ENCODE measurements at regions not wholly inside any gene's neighbourhood (a gene's known extent, or its start where the extent isn't known, plus 50 kb on each side); places are given as distances from the start of the nearest gene placed in this dataset.

- no peaks in the 10 kb centered on the region for H3K4me1 ChIP-seq (ENCODE audit: insufficient read depth, low read length, severe bottlenecking)
- no peak overlapping the region for H3K4me2 ChIP-seq (ENCODE audit: low read length)
- no peaks in the 10 kb centered on the region for H4K20me1 ChIP-seq (ENCODE audit: insufficient read depth, low read length)
- H3K9me3 ChIP-seq (ENCODE audit: low read length), result no peaks in the 10 kb centered on the region
- no peaks in the 10 kb centered on the region for H3K9me2 ChIP-seq (ENCODE audit: low read depth, low read length)
- no peaks in the 10 kb centered on the region for H3K79me2 ChIP-seq (ENCODE audit: insufficient read depth, low read length)
- no peaks in the 10 kb centered on the region for H3K36me3 ChIP-seq (ENCODE audit: insufficient read depth, low read length)
- H3F3A ChIP-seq (ENCODE audit: insufficient read depth, low read length), result no peaks in the 10 kb centered on the region
- no peak overlapping the region for H2AFZ ChIP-seq (ENCODE audit: low read length)
- TF ChIP-seq CTCF (IDR thresholded peaks at IDR 0.05; ENCODE audit: low read length), result no peak
- no peak for TF ChIP-seq EZH2 (IDR thresholded peaks at IDR 0.05; ENCODE audit: borderline replicate concordance, low read length)
- H3K27ac ChIP-seq (ENCODE audit: low read depth, low read length, poor library complexity, severe bottlenecking), result no peak overlapping the region
- H3K9ac ChIP-seq (ENCODE audit: low read length), result no peak overlapping the region
- H3K4me3 ChIP-seq (ENCODE audit: low read depth, low read length, poor library complexity, severe bottlenecking), result no peak overlapping the region
- H3K27me3 ChIP-seq (ENCODE audit: insufficient read depth, low read length), result no peaks in the 10 kb centered on the region
Measured at GRCh38 chr21:17729455-17729854, 89.7 kb downstream of the C21orf91 start.

DNA sequence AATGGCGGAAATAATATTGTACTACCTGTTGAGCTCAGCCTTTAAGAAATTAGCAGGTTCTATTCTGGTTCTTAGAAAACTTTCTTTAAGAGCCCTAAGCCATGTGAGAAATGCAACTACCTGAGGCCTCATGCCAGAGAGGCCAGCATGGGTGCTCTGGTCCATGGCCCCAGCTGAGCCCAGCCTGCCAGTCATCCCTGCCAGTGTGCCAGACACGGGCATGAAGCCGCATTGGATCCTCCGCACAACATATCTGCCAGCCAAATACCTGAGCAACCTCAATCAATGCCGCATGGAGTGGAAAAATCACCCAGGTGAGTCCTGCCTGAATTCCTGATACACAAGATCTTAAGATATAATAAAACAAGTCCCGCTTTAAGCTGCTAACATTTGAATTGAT, 91.8 kb downstream of the C21orf91 start:
- no peak overlapping the region for H3K4me3 ChIP-seq (ENCODE audit: low read depth, low read length, poor library complexity, severe bottlenecking)
- no peak overlapping the region for H3K4me2 ChIP-seq (ENCODE audit: low read length)
- no peaks in the 10 kb centered on the region for H3K9me2 ChIP-seq (ENCODE audit: low read depth, low read length)
- H3K4me1 ChIP-seq (ENCODE audit: insufficient read depth, low read length, severe bottlenecking), result no peaks in the 10 kb centered on the region
- H4K20me1 ChIP-seq (ENCODE audit: insufficient read depth, low read length), result no peaks in the 10 kb centered on the region
- no peaks in the 10 kb centered on the region for H3K9me3 ChIP-seq (ENCODE audit: low read length)
- H3F3A ChIP-seq (ENCODE audit: insufficient read depth, low read length), result no peaks in the 10 kb centered on the region
- H3K27me3 ChIP-seq (ENCODE audit: insufficient read depth, low read length), result no peaks in the 10 kb centered on the region
- H3K9ac ChIP-seq (ENCODE audit: low read length), result no peak overlapping the region
- no peak for TF ChIP-seq CTCF (IDR thresholded peaks at IDR 0.05; ENCODE audit: low read length)
- TF ChIP-seq EZH2 (IDR thresholded peaks at IDR 0.05; ENCODE audit: borderline replicate concordance, low read length), result no peak
- H2AFZ ChIP-seq (ENCODE audit: low read length), result no peak overlapping the region
- H3K36me3 ChIP-seq (ENCODE audit: insufficient read depth, low read length), result no peaks in the 10 kb centered on the region
- H3K79me2 ChIP-seq (ENCODE audit: insufficient read depth, low read length), result no peaks in the 10 kb centered on the region
- H3K27ac ChIP-seq (ENCODE audit: low read depth, low read length, poor library complexity, severe bottlenecking), result no peak overlapping the region

DNA sequence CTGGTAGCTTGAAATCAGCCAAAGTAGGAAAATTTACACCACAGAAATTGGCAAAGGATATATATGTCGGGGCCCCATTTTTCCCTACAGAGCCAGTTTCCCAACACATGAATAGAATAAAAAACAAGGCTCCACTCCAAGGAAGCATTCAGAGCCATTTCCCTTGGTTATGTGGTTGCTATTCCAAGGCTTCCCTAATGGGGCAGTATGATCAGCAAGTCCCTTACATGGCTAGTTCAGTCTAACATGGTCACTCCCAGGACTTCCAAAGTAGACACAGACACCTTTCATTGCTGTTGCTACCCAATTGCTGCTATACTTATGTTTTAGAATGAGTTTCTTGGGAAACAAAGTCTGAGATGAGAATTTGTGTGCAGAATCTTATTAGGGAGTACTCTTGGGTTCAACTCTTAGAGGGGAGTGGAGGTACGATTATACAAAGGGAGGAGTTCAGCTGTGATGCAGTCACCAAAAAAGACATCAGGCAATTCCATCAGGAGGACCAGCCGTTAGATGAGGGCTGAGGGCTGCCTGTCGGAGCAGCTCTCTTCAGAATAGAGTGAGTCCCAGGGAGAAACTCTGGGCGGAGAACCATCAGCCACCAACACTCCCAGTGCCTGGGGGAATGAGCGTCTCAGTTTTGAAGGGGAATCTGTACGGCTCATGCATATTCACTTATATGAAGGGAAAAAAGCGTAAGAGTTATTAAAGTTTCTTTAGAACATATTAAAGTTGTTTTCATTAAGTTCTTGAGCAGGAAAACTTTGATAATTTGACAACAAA, 92.9 kb downstream of the C21orf91 start:
- no peaks in the 10 kb centered on the region for H3K36me3 ChIP-seq (ENCODE audit: insufficient read depth, low read length)
- no peak overlapping the region for H3K27ac ChIP-seq (ENCODE audit: low read depth, low read length, poor library complexity, severe bottlenecking)
- no peaks in the 10 kb centered on the region for H3K27me3 ChIP-seq (ENCODE audit: insufficient read depth, low read length)
- H3K9ac ChIP-seq (ENCODE audit: low read length), result no peak overlapping the region
- no peak overlapping the region for H3K4me2 ChIP-seq (ENCODE audit: low read length)
- no peaks in the 10 kb centered on the region for H3K79me2 ChIP-seq (ENCODE audit: insufficient read depth, low read length)
- H2AFZ ChIP-seq (ENCODE audit: low read length), result no peak overlapping the region
- H3K4me1 ChIP-seq (ENCODE audit: insufficient read depth, low read length, severe bottlenecking), result no peaks in the 10 kb centered on the region
- H4K20me1 ChIP-seq (ENCODE audit: insufficient read depth, low read length), result no peaks in the 10 kb centered on the region
- no peak overlapping the region for H3K4me3 ChIP-seq (ENCODE audit: low read depth, low read length, poor library complexity, severe bottlenecking)
- TF ChIP-seq EZH2 (IDR thresholded peaks at IDR 0.05; ENCODE audit: borderline replicate concordance, low read length) (no peak), CTCF (IDR thresholded peaks at IDR 0.05; ENCODE audit: low read length) (peak; percentile 17; the same call in 1 of the 2 replicates)
- no peaks in the 10 kb centered on the region for H3F3A ChIP-seq (ENCODE audit: insufficient read depth, low read length)
- H3K9me3 ChIP-seq (ENCODE audit: low read length), result no peaks in the 10 kb centered on the region
- no peaks in the 10 kb centered on the region for H3K9me2 ChIP-seq (ENCODE audit: low read depth, low read length)
